T-helper 17 cell (primary cell): ENCODE measurements at regions not wholly inside any gene's neighbourhood (a gene's known extent, or its start where the extent isn't known, plus 50 kb on each side); places are given as distances from the start of the nearest gene placed in this dataset.

Experiments used
- ATAC-seq: fragments of 150-1000 bp; cut with Tn5 transposase; 2 replicates; pipeline ENCODE4 v1.10.0; 2021; ENCODE audit warnings: mild to moderate bottlenecking, moderate library complexity
- DNase-seq, 3 donors: peaks; one replicate each; pipeline versions ENCODE4 v3.0.0 to v3.0.0-alpha.2; 2020 to 2021
- H3K9me3 ChIP-seq: one replicate; pipeline ENCODE4 v1.7.0; 2013; ENCODE audit warnings: low read length, mild to moderate bottlenecking; ENCODE audit not compliant: control insufficient read depth, poor library complexity, severe bottlenecking
- H3K27ac Mint-ChIP-seq: one replicate; pipeline ENCODE4 v1.8.0; 2022; ENCODE audit warnings: mild to moderate bottlenecking, moderate library complexity, mixed read lengths
- H3K27me3 Mint-ChIP-seq: one replicate; pipeline ENCODE4 v1.8.0; 2022; ENCODE audit warnings: mixed read lengths
- H3K36me3 Mint-ChIP-seq: one replicate; pipeline ENCODE4 v1.8.0; 2022; ENCODE audit warnings: low read depth, mixed read lengths
- H3K4me1 Mint-ChIP-seq: one replicate; pipeline ENCODE4 v1.8.0; 2022; ENCODE audit warnings: mild to moderate bottlenecking, mixed read lengths
- H3K4me3 Mint-ChIP-seq: one replicate; pipeline ENCODE4 v1.8.0; 2022; ENCODE audit warnings: mild to moderate bottlenecking, moderate library complexity, mixed read lengths

DNA sequence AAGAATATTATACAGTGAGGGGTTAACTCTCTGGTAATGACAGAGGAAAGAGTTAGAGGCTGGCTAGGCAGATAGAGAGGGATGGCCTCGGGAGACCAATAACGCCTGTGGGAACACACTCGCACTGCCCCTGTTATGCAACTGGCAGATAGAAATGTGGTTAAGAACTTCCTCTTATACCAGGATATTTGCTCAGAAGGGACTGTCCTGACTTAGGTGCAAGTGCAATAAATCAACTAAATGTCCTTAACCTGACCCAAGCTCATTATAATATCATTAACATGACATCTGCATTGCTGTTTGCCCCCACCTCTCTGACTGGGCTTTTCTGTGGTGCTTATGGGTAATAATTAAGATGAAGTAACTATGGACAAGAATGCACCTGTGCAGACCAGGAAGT lies 1518.0 kb downstream of the NCAM2 start:
- no peaks in the 10 kb centered on the region for H3K4me1 Mint-ChIP-seq
- no peaks in the 10 kb centered on the region for H3K36me3 Mint-ChIP-seq
- ATAC-seq (no peak), DNase-seq (no peak)
- no peaks in the 10 kb centered on the region for H3K9me3 ChIP-seq
- H3K4me3 Mint-ChIP-seq, result no peak overlapping the region
- no peak overlapping the region for H3K27ac Mint-ChIP-seq
- H3K27me3 Mint-ChIP-seq, result no peaks in the 10 kb centered on the region

GRCh38 chr21:22535630-22536029 lies 1537.4 kb downstream of the NCAM2 start:
- peaks cover 5% of the 10 kb centered on the region for H3K9me3 ChIP-seq
- H3K36me3 Mint-ChIP-seq, result no peaks in the 10 kb centered on the region
- no peak overlapping the region for H3K27ac Mint-ChIP-seq
- ATAC-seq, result no peak
- DNase-seq, result no peak
- no peaks in the 10 kb centered on the region for H3K27me3 Mint-ChIP-seq
- H3K4me3 Mint-ChIP-seq, result no peak overlapping the region
- H3K4me1 Mint-ChIP-seq, result no peaks in the 10 kb centered on the region

DNA sequence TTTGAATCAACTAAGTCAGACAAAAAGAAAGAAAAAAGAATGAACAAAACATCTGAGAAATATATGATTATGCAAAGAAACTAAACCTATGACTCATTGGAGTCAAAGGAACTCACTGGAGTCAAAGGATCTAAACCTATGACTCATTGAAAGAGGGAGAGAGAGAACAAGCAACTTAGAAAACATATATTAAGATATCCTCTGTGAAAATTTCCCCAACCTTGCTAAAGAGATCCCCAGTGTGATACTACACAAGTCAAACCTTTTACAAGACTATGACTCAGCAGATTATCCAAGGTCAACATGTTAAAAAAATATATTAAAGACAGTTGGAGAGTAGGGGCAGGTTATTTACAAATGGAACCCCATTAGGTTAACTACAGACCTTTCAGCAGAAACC lies 1538.3 kb downstream of the NCAM2 start:
- no peak for DNase-seq

DNA sequence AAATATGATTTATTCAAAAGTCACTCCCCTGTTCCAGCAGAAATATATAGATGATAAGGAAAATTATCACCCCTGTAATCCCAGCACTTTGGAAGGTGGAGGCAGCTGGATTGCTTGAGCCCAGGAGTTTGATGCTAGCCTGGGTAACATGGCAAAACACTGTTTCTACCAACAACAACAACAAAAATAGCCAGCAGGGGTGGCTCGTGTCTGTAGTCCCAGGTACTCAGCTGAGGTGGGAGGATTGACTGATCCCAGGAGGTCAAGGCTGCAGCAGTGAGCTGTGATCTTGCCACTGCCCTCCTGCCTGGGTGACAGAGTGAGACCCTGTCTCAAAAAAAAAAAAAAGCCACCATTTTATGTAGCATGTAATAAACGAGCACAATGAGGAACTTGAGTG lies 1546.5 kb downstream of the NCAM2 start:
- H3K9me3 ChIP-seq, result peaks cover 2% of the 10 kb centered on the region
- Mint-ChIP-seq H3K4me1 (no peaks in the 10 kb centered on the region), H3K27ac (no peak overlapping the region), H3K36me3 (no peaks in the 10 kb centered on the region), H3K27me3 (no peaks in the 10 kb centered on the region), H3K4me3 (no peak overlapping the region)
- no peak for ATAC-seq
- DNase-seq, result no peak

More for the DNA sequence above, 1538.3 kb downstream of the NCAM2 start:
- no peak for ATAC-seq
- Mint-ChIP-seq H3K4me3 (no peak overlapping the region), H3K36me3 (no peaks in the 10 kb centered on the region), H3K27me3 (no peaks in the 10 kb centered on the region), H3K27ac (no peak overlapping the region), H3K4me1 (no peaks in the 10 kb centered on the region)
- H3K9me3 ChIP-seq, result peaks cover 5% of the 10 kb centered on the region

- Mint-ChIP-seq H3K27me3 (no peaks in the 10 kb centered on the region), H3K36me3 (no peaks in the 10 kb centered on the region), H3K27ac (no peak overlapping the region), H3K4me1 (no peaks in the 10 kb centered on the region), H3K4me3 (no peak overlapping the region)
- ATAC-seq, result no peak
- H3K9me3 ChIP-seq, result no peaks in the 10 kb centered on the region
- DNase-seq, result no peak
These were observed 1554.2 kb downstream of the NCAM2 start for GRCh38 chr21:22552390-22552789.

- Mint-ChIP-seq H3K4me1 (no peaks in the 10 kb centered on the region), H3K4me3 (no peak overlapping the region), H3K27me3 (no peaks in the 10 kb centered on the region), H3K27ac (no peak overlapping the region), H3K36me3 (no peaks in the 10 kb centered on the region)
- no peak for DNase-seq
- no peak for ATAC-seq
- H3K9me3 ChIP-seq, result no peaks in the 10 kb centered on the region
These were observed 1556.6 kb downstream of the NCAM2 start for GRCh38 chr21:22554690-22555316.

DNA sequence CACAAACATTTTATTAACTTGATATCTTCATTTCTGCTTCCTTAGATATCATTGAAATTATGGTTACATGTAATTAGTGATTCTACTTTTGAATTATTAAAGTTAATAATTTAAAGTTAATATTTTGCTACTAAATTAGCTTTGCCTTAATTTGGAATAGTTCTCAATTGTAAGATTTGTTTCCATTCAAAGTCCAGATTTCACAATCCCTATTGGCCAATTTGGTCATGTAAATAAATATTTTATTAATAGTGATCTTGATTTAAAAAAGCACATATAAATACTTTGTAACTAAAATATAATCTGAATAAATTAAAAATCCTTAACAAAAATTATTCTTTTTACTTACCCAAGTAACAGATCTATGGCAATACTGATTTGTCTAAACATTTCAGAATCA lies 1558.6 kb downstream of the NCAM2 start:
- no peaks in the 10 kb centered on the region for H3K9me3 ChIP-seq
- H3K4me3 Mint-ChIP-seq, result no peak overlapping the region
- DNase-seq, result no peak
- no peaks in the 10 kb centered on the region for H3K4me1 Mint-ChIP-seq
- no peak overlapping the region for H3K27ac Mint-ChIP-seq
- H3K27me3 Mint-ChIP-seq, result no peaks in the 10 kb centered on the region
- no peaks in the 10 kb centered on the region for H3K36me3 Mint-ChIP-seq
- no peak for ATAC-seq

- H3K4me1 Mint-ChIP-seq, result no peaks in the 10 kb centered on the region
- ATAC-seq, result no peak
- H3K27me3 Mint-ChIP-seq, result no peaks in the 10 kb centered on the region
- no peak overlapping the region for H3K27ac Mint-ChIP-seq
- H3K9me3 ChIP-seq, result no peaks in the 10 kb centered on the region
- H3K4me3 Mint-ChIP-seq, result no peak overlapping the region
- no peak for DNase-seq
- H3K36me3 Mint-ChIP-seq, result no peaks in the 10 kb centered on the region
These were observed 1563.7 kb downstream of the NCAM2 start for GRCh38 chr21:22561946-22562345.

GRCh38 chr21:22573834-22574233 lies 1575.6 kb downstream of the NCAM2 start:
- peaks cover 2% of the 10 kb centered on the region for H3K9me3 ChIP-seq
- Mint-ChIP-seq H3K36me3 (no peaks in the 10 kb centered on the region), H3K4me3 (no peak overlapping the region), H3K27me3 (no peaks in the 10 kb centered on the region), H3K27ac (no peak overlapping the region), H3K4me1 (no peaks in the 10 kb centered on the region)
- no peak for ATAC-seq
- no peak for DNase-seq

DNA sequence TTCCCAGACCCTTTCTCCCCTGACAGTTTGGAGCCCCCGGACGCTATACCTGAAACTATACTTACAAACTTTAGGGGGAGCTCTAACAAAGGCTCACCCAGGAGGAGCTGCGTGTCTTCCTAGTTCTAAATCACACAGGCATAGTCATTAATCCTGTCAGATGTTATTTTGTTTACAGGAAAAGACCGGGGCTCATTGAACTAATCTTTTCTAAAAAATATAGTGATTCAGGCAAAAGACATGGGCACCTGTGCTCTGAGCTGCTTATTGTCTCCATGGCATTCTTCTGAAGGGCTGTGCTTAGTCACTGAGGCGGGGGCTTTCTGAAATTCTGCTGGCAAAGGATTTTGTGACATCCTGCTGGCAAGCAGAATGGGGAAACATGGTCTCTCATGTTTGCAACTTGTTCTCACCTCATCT lies 1577.0 kb downstream of the NCAM2 start:
- ATAC-seq, result no peak
- peaks cover 2% of the 10 kb centered on the region for H3K9me3 ChIP-seq
- no peaks in the 10 kb centered on the region for H3K27me3 Mint-ChIP-seq
- no peak overlapping the region for H3K27ac Mint-ChIP-seq
- H3K4me3 Mint-ChIP-seq, result no peak overlapping the region
- H3K4me1 Mint-ChIP-seq, result no peaks in the 10 kb centered on the region
- DNase-seq, result no peak
- H3K36me3 Mint-ChIP-seq, result no peaks in the 10 kb centered on the region

DNA sequence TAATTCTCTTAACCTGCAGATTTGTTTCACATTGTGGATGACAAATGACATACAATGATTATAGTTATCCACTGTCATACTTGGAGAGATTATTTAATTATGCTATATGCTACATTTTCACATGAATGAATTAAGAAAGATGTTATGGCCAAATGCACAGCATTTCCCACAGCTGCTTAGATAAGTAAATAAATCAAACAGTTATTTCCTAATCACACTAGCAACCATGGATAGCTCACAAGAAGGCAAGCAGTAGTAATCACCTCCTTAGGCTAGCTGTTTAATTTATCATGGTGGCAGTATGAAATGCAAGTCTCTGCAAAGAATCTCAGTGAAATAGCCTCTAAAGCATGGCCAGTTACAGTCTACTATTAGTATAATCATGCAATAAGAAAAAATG lies 1581.5 kb downstream of the NCAM2 start:
- DNase-seq, result no peak
- ATAC-seq, result no peak
- peaks cover 2% of the 10 kb centered on the region for H3K9me3 ChIP-seq
- H3K4me3 Mint-ChIP-seq, result no peak overlapping the region
- H3K27ac Mint-ChIP-seq, result no peak overlapping the region
- H3K36me3 Mint-ChIP-seq, result no peaks in the 10 kb centered on the region
- H3K4me1 Mint-ChIP-seq, result no peaks in the 10 kb centered on the region
- H3K27me3 Mint-ChIP-seq, result no peaks in the 10 kb centered on the region

- Mint-ChIP-seq H3K27me3 (no peaks in the 10 kb centered on the region), H3K4me1 (no peaks in the 10 kb centered on the region)
- no peak for ATAC-seq
These were observed 1583.8 kb downstream of the NCAM2 start for GRCh38 chr21:22582026-22582425.

DNA sequence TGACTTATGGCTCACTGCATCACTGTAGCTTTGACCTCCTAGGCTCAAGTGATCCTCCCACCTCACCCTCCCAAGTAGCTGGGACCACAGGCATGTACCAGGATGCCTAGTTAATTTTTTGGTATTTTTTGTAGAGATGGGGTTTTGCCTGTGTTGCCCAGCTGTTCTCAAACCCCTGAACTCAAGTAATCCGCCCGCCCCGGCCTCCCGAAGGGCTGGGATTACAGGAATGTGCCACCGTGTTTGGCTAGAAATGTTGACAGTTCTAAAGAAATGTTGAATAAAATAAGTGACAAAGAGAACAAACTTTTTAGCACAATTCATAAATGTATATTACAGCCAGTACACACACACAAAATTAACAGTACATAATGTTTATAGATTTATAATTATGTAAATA lies 1586.1 kb downstream of the NCAM2 start:
- DNase-seq, result no peak
- no peaks in the 10 kb centered on the region for H3K9me3 ChIP-seq
- no peak overlapping the region for H3K4me3 Mint-ChIP-seq
- H3K36me3 Mint-ChIP-seq, result no peaks in the 10 kb centered on the region
- H3K27me3 Mint-ChIP-seq, result no peaks in the 10 kb centered on the region
- no peak for ATAC-seq
- H3K27ac Mint-ChIP-seq, result no peak overlapping the region
- no peaks in the 10 kb centered on the region for H3K4me1 Mint-ChIP-seq

More at GRCh38 chr21:22582026-22582425, 1583.8 kb downstream of the NCAM2 start:
- H3K9me3 ChIP-seq, result no peaks in the 10 kb centered on the region
- no peak overlapping the region for H3K4me3 Mint-ChIP-seq
- H3K27ac Mint-ChIP-seq, result no peak overlapping the region
- H3K36me3 Mint-ChIP-seq, result no peaks in the 10 kb centered on the region
- DNase-seq, result no peak

- Mint-ChIP-seq H3K4me3 (no peak overlapping the region), H3K36me3 (no peaks in the 10 kb centered on the region), H3K4me1 (no peaks in the 10 kb centered on the region), H3K27me3 (no peaks in the 10 kb centered on the region), H3K27ac (no peak overlapping the region)
- ATAC-seq (no peak), DNase-seq (no peak)
- no peaks in the 10 kb centered on the region for H3K9me3 ChIP-seq
These were observed 1587.3 kb downstream of the NCAM2 start for GRCh38 chr21:22585558-22585957.
